ENCODE measurements at regions not wholly inside any gene's neighbourhood (a gene's known extent, or its start where the extent isn't known, plus 50 kb on each side); places are given as distances from the start of the nearest gene placed in this dataset.

GRCh38 chr1:201747261-201747660 is 81.7 kb upstream of the IPO9 start:
- no peak for DNase-seq (ENCODE audit: low read depth)
- TF ChIP-seq, protein P1, sequence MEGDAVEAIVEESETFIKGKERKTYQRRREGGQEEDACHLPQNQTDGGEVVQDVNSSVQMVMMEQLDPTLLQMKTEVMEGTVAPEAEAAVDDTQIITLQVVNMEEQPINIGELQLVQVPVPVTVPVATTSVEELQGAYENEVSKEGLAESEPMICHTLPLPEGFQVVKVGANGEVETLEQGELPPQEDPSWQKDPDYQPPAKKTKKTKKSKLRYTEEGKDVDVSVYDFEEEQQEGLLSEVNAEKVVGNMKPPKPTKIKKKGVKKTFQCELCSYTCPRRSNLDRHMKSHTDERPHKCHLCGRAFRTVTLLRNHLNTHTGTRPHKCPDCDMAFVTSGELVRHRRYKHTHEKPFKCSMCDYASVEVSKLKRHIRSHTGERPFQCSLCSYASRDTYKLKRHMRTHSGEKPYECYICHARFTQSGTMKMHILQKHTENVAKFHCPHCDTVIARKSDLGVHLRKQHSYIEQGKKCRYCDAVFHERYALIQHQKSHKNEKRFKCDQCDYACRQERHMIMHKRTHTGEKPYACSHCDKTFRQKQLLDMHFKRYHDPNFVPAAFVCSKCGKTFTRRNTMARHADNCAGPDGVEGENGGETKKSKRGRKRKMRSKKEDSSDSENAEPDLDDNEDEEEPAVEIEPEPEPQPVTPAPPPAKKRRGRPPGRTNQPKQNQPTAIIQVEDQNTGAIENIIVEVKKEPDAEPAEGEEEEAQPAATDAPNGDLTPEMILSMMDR (IDR thresholded peaks at IDR 0.05; ENCODE audit: insufficient read depth, low read length), result no peak
- H3K4me3 ChIP-seq (ENCODE audit: low read depth, low read length), result no peak overlapping the region

GRCh38 chr1:201748335-201748734 is 80.6 kb upstream of the IPO9 start:
- TF ChIP-seq, protein P1 (IDR thresholded peaks at IDR 0.05; ENCODE audit: insufficient read depth, low read length), result no peak
- H3K4me3 ChIP-seq (ENCODE audit: low read depth, low read length), result no peak overlapping the region
- peak; percentile 95 for DNase-seq (ENCODE audit: low read depth)

GRCh38 chr1:201749059-201749690 is 79.8 kb upstream of the IPO9 start:
- TF ChIP-seq, protein P1 (IDR thresholded peaks at IDR 0.05; ENCODE audit: insufficient read depth, low read length), result no peak
- no peak overlapping the region for H3K4me3 ChIP-seq (ENCODE audit: low read depth, low read length)
- no peak for DNase-seq (ENCODE audit: low read depth)

DNA sequence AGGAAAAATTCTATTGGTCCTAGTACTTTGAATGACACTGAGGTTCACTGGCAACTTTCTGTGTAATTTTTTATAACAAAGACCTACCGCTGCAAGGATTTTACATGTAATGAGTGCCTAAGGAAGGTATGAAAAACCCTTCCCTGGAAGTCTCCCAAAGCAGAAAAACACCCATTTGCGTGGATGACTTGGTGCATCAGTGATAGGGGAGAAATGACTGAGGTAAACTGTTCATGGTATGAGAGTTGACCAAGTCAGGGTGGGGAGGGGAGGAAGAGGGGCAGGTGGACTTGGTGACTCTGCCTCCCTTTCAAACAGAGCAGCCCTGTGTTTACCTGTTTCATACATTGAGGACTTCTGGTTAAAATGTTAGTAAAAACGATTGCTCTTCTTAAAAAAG is 78.8 kb upstream of the IPO9 start:
- no peak overlapping the region for H3K4me3 ChIP-seq (ENCODE audit: low read depth, low read length)
- TF ChIP-seq, protein P1 (IDR thresholded peaks at IDR 0.05; ENCODE audit: insufficient read depth, low read length), result no peak
- DNase-seq (ENCODE audit: low read depth), result peak; percentile 60

DNA sequence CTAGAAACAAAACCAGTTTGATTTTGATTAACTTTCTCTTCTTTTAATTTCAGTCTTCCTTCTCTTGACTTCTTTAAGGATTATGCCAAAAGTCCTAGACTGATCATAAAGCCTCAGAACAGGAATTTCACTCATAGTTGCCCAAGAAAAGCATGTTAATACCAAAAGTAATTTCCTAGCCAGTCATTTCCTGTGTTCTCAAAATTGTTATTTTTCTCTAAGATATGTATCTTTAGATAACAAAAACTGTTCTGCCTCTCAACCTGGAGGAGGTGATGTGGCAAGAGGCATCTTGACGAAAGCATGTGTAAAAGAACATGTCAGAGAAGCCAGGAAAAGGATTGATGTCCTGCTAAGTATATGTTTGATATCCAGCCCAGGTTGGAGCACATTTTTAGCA is 78.0 kb upstream of the IPO9 start:
- no peak overlapping the region for H3K4me3 ChIP-seq (ENCODE audit: low read depth, low read length)

GRCh38 chr1:201751872-201752271 is 77.1 kb upstream of the IPO9 start:
- TF ChIP-seq, protein P1 (IDR thresholded peaks at IDR 0.05; ENCODE audit: insufficient read depth, low read length), result no peak
- DNase-seq (ENCODE audit: low read depth), result peak; percentile 50
- H3K4me3 ChIP-seq (ENCODE audit: low read depth, low read length), result no peak overlapping the region

More for the DNA sequence above, 78.0 kb upstream of the IPO9 start:
- peak; percentile 91 for DNase-seq (ENCODE audit: low read depth)
- TF ChIP-seq, protein P1 (IDR thresholded peaks at IDR 0.05; ENCODE audit: insufficient read depth, low read length), result no peak

GRCh38 chr1:201752333-201752732 is 76.6 kb upstream of the IPO9 start:
- DNase-seq (ENCODE audit: low read depth), result no peak
- TF ChIP-seq, protein P1 (IDR thresholded peaks at IDR 0.05; ENCODE audit: insufficient read depth, low read length), result no peak
- no peak overlapping the region for H3K4me3 ChIP-seq (ENCODE audit: low read depth, low read length)
